ENCODE measurements at regions not wholly inside any gene's neighbourhood (a gene's known extent, or its start where the extent isn't known, plus 50 kb on each side); places are given as distances from the start of the nearest gene placed in this dataset.

- ChIA-PET POLR2A (no interaction called here), CTCF (no interaction called here)
- TF ChIP-seq SIN3A (IDR thresholded peaks at IDR 0.05; ENCODE audit: borderline replicate concordance, insufficient read depth, low read depth, low read length) (no peak), REST (IDR thresholded peaks at IDR 0.05; ENCODE audit: insufficient read depth in 1 of 2, low read depth in 2 of 2, low read length in 1 of 2) (no peak), POLR2AphosphoS5 (IDR thresholded peaks at IDR 0.05; ENCODE audit: low read depth, low read length) (no peak), CTCF (IDR thresholded peaks at IDR 0.05) (no peak), TCF7L2 (IDR thresholded peaks at IDR 0.05; ENCODE audit: low read depth, low read length) (no peak)
Measured at GRCh38 chr21:28464988-28465387, 527.7 kb downstream of the LTN1 start.

DNA sequence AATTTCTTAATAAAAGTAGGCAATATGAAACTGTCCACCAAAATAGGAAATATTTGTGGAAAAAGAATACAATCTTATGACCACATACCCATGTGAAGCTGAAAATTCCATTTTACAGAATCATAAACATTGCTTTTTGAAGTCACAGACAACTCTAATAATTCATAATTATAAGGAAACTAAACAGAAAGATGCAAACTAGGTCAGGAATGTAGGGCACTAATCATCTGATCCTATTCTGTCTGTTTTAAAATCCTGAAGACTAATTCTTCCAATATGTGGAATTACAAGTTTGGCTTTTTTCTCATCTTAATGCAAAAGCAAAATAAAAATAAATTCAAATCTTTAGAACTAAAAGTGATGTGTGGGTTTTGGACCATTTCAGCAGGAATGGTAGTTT, 528.6 kb downstream of the LTN1 start:
- TF ChIP-seq TCF7L2 (IDR thresholded peaks at IDR 0.05; ENCODE audit: low read depth, low read length) (no peak), SIN3A (IDR thresholded peaks at IDR 0.05; ENCODE audit: borderline replicate concordance, insufficient read depth, low read depth, low read length) (no peak), POLR2AphosphoS5 (IDR thresholded peaks at IDR 0.05; ENCODE audit: low read depth, low read length) (no peak), CTCF (IDR thresholded peaks at IDR 0.05) (no peak), REST (IDR thresholded peaks at IDR 0.05; ENCODE audit: insufficient read depth in 1 of 2, low read depth in 2 of 2, low read length in 1 of 2) (no peak)
- Histone ChIP-seq H3K4me1 (ENCODE audit: control insufficient read depth, insufficient read depth, low read length) (no peaks in the 10 kb centered on the region), H3K27me3 (ENCODE audit: control insufficient read depth, insufficient read depth, low read length) (no peaks in the 10 kb centered on the region), H3K36me3 (ENCODE audit: control insufficient read depth, insufficient read depth, low read length) (no peaks in the 10 kb centered on the region), H3K9me3 (ENCODE audit: control insufficient read depth, insufficient read depth, low read depth, low read length) (no peaks in the 10 kb centered on the region), H3K27ac (ENCODE audit: low read length) (no peak overlapping the region), H3K4me3 (ENCODE audit: low read depth in 2 of 2, low read length in 2 of 2) (no peak overlapping the region)
- BruUV-seq (replicated peaks) = no TSS peak
- in situ Hi-C loops (cut with HindIII; ENCODE audit: low pct_unique_long_range_greater_than_20kb, low sequenced_read_pairs) (no loop called here), intact Hi-C loops (cut with micrococcal nuclease; ENCODE audit: unreplicated experiment) (no loop called here)
- no peak for DNase-seq (ENCODE audit: low read depth, low spot score)
- CTCF ChIA-PET = no interaction called here
- POLR2A ChIA-PET = no interaction called here
- no peak for ATAC-seq

More at GRCh38 chr21:28464988-28465387, 527.7 kb downstream of the LTN1 start:
- intact Hi-C loops (cut with micrococcal nuclease; ENCODE audit: unreplicated experiment) (no loop called here), in situ Hi-C loops (cut with HindIII; ENCODE audit: low pct_unique_long_range_greater_than_20kb, low sequenced_read_pairs) (no loop called here)
- ATAC-seq = no peak
- no peaks in the 10 kb centered on the region for H3K9me3 ChIP-seq (ENCODE audit: control insufficient read depth, insufficient read depth, low read depth, low read length)
- no peaks in the 10 kb centered on the region for H3K36me3 ChIP-seq (ENCODE audit: control insufficient read depth, insufficient read depth, low read length)
- no TSS peak for BruUV-seq (replicated peaks)
- no peaks in the 10 kb centered on the region for H3K27me3 ChIP-seq (ENCODE audit: control insufficient read depth, insufficient read depth, low read length)
- no peaks in the 10 kb centered on the region for H3K4me1 ChIP-seq (ENCODE audit: control insufficient read depth, insufficient read depth, low read length)
- no peak overlapping the region for H3K4me3 ChIP-seq (ENCODE audit: low read depth in 2 of 2, low read length in 2 of 2)
- no peak for DNase-seq (ENCODE audit: low read depth, low spot score)
- no peak overlapping the region for H3K27ac ChIP-seq (ENCODE audit: low read length)
